ENCODE measurements at regions not wholly inside any gene's neighbourhood (a gene's known extent, or its start where the extent isn't known, plus 50 kb on each side); places are given as distances from the start of the nearest gene placed in this dataset.

DNA sequence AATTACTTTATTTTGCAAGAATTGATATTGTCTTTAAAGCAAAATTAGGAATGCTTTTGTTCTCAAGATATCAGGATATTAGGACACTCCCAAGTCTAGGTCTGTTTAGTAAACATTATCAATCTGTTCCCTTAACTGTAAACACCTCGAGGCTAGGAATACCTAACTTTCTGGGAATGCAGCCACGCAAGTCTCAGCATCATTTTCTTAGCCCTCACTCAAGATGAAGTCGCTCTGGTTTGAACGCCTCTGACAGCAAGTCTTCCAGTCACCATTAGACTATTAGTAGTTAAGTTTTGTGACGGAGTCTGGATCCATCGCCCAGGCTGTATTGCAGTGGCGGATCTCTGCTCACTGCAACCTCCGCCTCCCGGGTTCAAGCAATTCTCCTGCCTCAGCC, 128.0 kb upstream of the MYO3A start:
- Histone ChIP-seq H3K27ac (ENCODE audit: low read length) (no peak overlapping the region), H3K4me2 (ENCODE audit: low read length) (no peak overlapping the region), H3F3A (ENCODE audit: low read length, unreplicated experiment) (no peaks in the 10 kb centered on the region), H3K36me3 (ENCODE audit: low read depth, low read length) (no peaks in the 10 kb centered on the region), H3K9me2 (replicated peaks; ENCODE audit: low read length) (no peaks in the 10 kb centered on the region), H3K4me1 (ENCODE audit: insufficient read depth, low read length) (no peaks in the 10 kb centered on the region), H3K27me3 (ENCODE audit: low read length) (no peaks in the 10 kb centered on the region), H2AFZ (ENCODE audit: low read length) (no peak overlapping the region), H3K9ac (ENCODE audit: low read length) (no peak overlapping the region), H3K79me2 (ENCODE audit: low read length) (no peaks in the 10 kb centered on the region), H3K4me3 (ENCODE audit: low read length) (no peak overlapping the region), H3K9me3 (ENCODE audit: low read length) (no peaks in the 10 kb centered on the region), H4K20me1 (ENCODE audit: low read length) (no peaks in the 10 kb centered on the region)
- ChIA-PET CTCF (no interaction called here), POLR2A (ENCODE audit: unreplicated experiment) (no interaction called here)
- BruUV-seq (replicated peaks), result no TSS peak
- ATAC-seq, result no peak
- no peak for TF ChIP-seq EZH2phosphoT487 (IDR thresholded peaks at IDR 0.05; ENCODE audit: borderline replicate concordance, low read length)
- no peak for TF ChIP-seq EZH2 (IDR thresholded peaks at IDR 0.05; ENCODE audit: low read length, unreplicated experiment)
- TF ChIP-seq, protein P1, sequence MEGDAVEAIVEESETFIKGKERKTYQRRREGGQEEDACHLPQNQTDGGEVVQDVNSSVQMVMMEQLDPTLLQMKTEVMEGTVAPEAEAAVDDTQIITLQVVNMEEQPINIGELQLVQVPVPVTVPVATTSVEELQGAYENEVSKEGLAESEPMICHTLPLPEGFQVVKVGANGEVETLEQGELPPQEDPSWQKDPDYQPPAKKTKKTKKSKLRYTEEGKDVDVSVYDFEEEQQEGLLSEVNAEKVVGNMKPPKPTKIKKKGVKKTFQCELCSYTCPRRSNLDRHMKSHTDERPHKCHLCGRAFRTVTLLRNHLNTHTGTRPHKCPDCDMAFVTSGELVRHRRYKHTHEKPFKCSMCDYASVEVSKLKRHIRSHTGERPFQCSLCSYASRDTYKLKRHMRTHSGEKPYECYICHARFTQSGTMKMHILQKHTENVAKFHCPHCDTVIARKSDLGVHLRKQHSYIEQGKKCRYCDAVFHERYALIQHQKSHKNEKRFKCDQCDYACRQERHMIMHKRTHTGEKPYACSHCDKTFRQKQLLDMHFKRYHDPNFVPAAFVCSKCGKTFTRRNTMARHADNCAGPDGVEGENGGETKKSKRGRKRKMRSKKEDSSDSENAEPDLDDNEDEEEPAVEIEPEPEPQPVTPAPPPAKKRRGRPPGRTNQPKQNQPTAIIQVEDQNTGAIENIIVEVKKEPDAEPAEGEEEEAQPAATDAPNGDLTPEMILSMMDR (conservative IDR thresholded peaks at IDR 0.05; ENCODE audit: low read depth, low read length), result no peak
- intact Hi-C loops (cut with micrococcal nuclease), result no loop called here
- no peak for DNase-seq

DNA sequence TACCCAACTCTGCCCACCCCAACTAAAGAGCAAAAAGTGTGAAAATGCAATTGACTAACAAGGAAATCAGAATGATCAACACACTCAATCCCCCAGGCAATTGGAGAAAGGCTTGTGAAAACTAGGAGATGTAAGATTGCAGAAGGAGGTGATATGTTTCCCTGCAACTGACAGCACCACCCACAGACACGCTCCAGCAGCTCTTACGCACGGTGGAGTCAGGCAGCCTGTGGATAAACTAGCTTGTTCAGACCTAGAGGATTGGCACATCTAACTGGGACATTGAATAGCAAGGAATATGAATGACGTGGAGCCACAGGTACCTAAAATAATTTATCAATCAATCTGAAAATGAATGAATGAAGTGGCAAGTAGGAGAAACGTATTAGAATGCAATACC, 125.7 kb upstream of the MYO3A start:
- Histone ChIP-seq H3K79me2 (ENCODE audit: low read length) (no peaks in the 10 kb centered on the region), H3K4me1 (ENCODE audit: insufficient read depth, low read length) (no peaks in the 10 kb centered on the region), H3K36me3 (ENCODE audit: low read depth, low read length) (no peaks in the 10 kb centered on the region), H3K9ac (ENCODE audit: low read length) (no peak overlapping the region), H3K27me3 (ENCODE audit: low read length) (no peaks in the 10 kb centered on the region), H3F3A (ENCODE audit: low read length, unreplicated experiment) (no peaks in the 10 kb centered on the region), H3K9me2 (replicated peaks; ENCODE audit: low read length) (no peaks in the 10 kb centered on the region), H3K4me2 (ENCODE audit: low read length) (no peak overlapping the region), H3K4me3 (ENCODE audit: low read length) (no peak overlapping the region), H4K20me1 (ENCODE audit: low read length) (no peaks in the 10 kb centered on the region), H3K9me3 (ENCODE audit: low read length) (no peaks in the 10 kb centered on the region), H3K27ac (ENCODE audit: low read length) (no peak overlapping the region), H2AFZ (ENCODE audit: low read length) (no peak overlapping the region)
- intact Hi-C loops (cut with micrococcal nuclease), result no loop called here
- no peak for ATAC-seq
- no peak for DNase-seq
- ChIA-PET POLR2A (ENCODE audit: unreplicated experiment) (no interaction called here), CTCF (no interaction called here)
- TF ChIP-seq EZH2phosphoT487 (IDR thresholded peaks at IDR 0.05; ENCODE audit: borderline replicate concordance, low read length), result no peak
- TF ChIP-seq, protein P1 (conservative IDR thresholded peaks at IDR 0.05; ENCODE audit: low read depth, low read length), result no peak
- no peak for TF ChIP-seq EZH2 (IDR thresholded peaks at IDR 0.05; ENCODE audit: low read length, unreplicated experiment)
- BruUV-seq (replicated peaks), result no TSS peak

DNA sequence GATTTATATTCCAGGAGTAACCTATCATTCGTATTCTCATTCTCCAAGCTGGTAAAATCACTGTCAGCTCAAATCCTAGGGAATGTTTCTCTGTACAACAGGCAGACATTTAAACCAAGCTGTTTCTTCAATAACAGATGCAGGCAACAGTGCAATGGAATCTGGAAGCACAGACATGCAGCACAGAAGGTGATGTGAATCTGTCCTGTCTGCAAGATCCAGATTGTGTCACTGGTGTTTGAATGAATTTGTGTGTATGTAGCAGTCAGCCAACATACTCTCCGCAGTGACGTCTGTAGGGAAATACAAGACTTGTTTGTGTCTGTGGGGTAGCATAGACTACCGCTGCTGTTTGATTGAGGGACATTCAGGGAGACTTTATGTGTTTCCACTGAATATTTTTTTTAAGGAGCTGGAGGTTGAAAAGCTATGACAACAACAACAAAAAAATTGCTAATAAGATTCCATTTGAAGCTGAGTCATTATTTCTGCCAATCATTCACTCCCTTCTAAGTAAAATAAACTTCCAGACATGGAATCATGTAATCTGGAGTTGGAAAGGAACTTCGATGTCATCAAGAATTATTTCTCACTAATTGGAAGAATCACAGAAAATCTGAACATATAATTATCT, 122.9 kb upstream of the MYO3A start:
- no peaks in the 10 kb centered on the region for H3K9me3 ChIP-seq (ENCODE audit: low read length)
- no peaks in the 10 kb centered on the region for H3K27me3 ChIP-seq (ENCODE audit: low read length)
- no peak overlapping the region for H3K27ac ChIP-seq (ENCODE audit: low read length)
- TF ChIP-seq, protein P1 (conservative IDR thresholded peaks at IDR 0.05; ENCODE audit: low read depth, low read length), result no peak
- no peak for TF ChIP-seq EZH2phosphoT487 (IDR thresholded peaks at IDR 0.05; ENCODE audit: borderline replicate concordance, low read length)
- intact Hi-C loops (cut with micrococcal nuclease), result no loop called here
- no peaks in the 10 kb centered on the region for H3K9me2 ChIP-seq (replicated peaks; ENCODE audit: low read length)
- H2AFZ ChIP-seq (ENCODE audit: low read length), result no peak overlapping the region
- CTCF ChIA-PET, result no interaction called here
- POLR2A ChIA-PET (ENCODE audit: unreplicated experiment), result no interaction called here
- H3K4me2 ChIP-seq (ENCODE audit: low read length), result no peak overlapping the region
- no peaks in the 10 kb centered on the region for H3F3A ChIP-seq (ENCODE audit: low read length, unreplicated experiment)
- ATAC-seq, result no peak
- no peaks in the 10 kb centered on the region for H3K36me3 ChIP-seq (ENCODE audit: low read depth, low read length)
- no peaks in the 10 kb centered on the region for H3K79me2 ChIP-seq (ENCODE audit: low read length)
- H3K9ac ChIP-seq (ENCODE audit: low read length), result no peak overlapping the region
- DNase-seq, result no peak
- H3K4me1 ChIP-seq (ENCODE audit: insufficient read depth, low read length), result no peaks in the 10 kb centered on the region
- no TSS peak for BruUV-seq (replicated peaks)
- H3K4me3 ChIP-seq (ENCODE audit: low read length), result no peak overlapping the region
- no peaks in the 10 kb centered on the region for H4K20me1 ChIP-seq (ENCODE audit: low read length)

Data from PC-3 (cell line).